HepG2 (cell line): ENCODE measurements at regions not wholly inside any gene's neighbourhood (a gene's known extent, or its start where the extent isn't known, plus 50 kb on each side); places are given as distances from the start of the nearest gene placed in this dataset.

ENCODE experiments used
- ATM ChIP-seq: fragments of 450-650 bp; IDR thresholded peaks from 2 replicates; pipeline ENCODE4 v1.7.1; 2017; ENCODE audit warnings: mild to moderate bottlenecking, borderline replicate concordance
- CBX2 ChIP-seq, 2 experiments: fragments of 200-600 bp in 1 of 2; sonication (generic); formaldehyde crosslinking in 1 of 2; IDR thresholded peaks; 2 replicates each; pipeline versions ENCODE4 v1.7.0 to v1.8.1; 2018 to 2022; ENCODE audit warnings: low read depth in 2 of 2, low read length in 1 of 2, mild to moderate bottlenecking in 1 of 2, missing genetic modification reagents in 1 of 2
- FOXP1 ChIP-seq, 2 experiments: fragments of 450-650 bp in 1 of 2; IDR thresholded peaks; 2 replicates each; pipeline ENCODE4 v1.6.1; 2017 to 2018; ENCODE audit warnings: antibody characterized with exemption in 1 of 2
- GTF2F1 ChIP-seq: fragments of 150-350 bp; IDR thresholded peaks from 2 replicates; pipeline ENCODE4 v1.6.1; 2014; ENCODE audit warnings: low read length
- HMG20A ChIP-seq: IDR thresholded peaks from 2 replicates; pipeline ENCODE4 v1.6.1; 2016; ENCODE audit warnings: borderline replicate concordance
- JUND ChIP-seq: sonication (generic); formaldehyde crosslinking; IDR thresholded peaks from 2 replicates; pipeline ENCODE4 v1.8.0; 2022; ENCODE audit warnings: mild to moderate bottlenecking, missing genetic modification reagents
- MTERF4 ChIP-seq: sonication (generic); formaldehyde crosslinking; IDR thresholded peaks from 2 replicates; pipeline ENCODE4 v1.8.0; 2023; ENCODE audit warnings: mild to moderate bottlenecking, missing genetic modification reagents
- MXI1 ChIP-seq: IDR thresholded peaks from 3 replicates; pipeline ENCODE4 v1.6.1; 2012; ENCODE audit warnings: low read depth, low read length, inconsistent platforms, borderline replicate concordance
- PAXIP1 ChIP-seq: sonication (generic); formaldehyde crosslinking; conservative IDR thresholded peaks from 2 replicates; pipeline ENCODE4 v1.4.0; 2020; ENCODE audit warnings: mild to moderate bottlenecking, missing genetic modification reagents, moderate library complexity
- SOX13 ChIP-seq, 3 experiments: fragments of 450-650 bp in 1 of 3; sonication (generic) in 1 of 3; formaldehyde crosslinking in 1 of 3; IDR thresholded peaks in 2 of 3; conservative IDR thresholded peaks in 1 of 3; 2 replicates each; pipeline versions ENCODE4 v1.5.0 to v1.6.1; 2016 to 2020; ENCODE audit warnings: antibody characterized with exemption in 1 of 3, mild to moderate bottlenecking in 1 of 3, missing compliant biosample characterization in 1 of 3, missing genetic modification reagents in 1 of 3, moderate library complexity in 1 of 3
- ZNF33A ChIP-seq: sonication (generic); formaldehyde crosslinking; IDR thresholded peaks from 2 replicates; pipeline ENCODE4 v1.5.1; 2020; ENCODE audit warnings: missing genetic modification reagents, mild to moderate bottlenecking, moderate library complexity, borderline replicate concordance
- TF ChIP-seq, protein P1 (sequence below): sonication (generic); formaldehyde crosslinking; IDR thresholded peaks from 2 replicates; pipeline ENCODE4 v1.5.1; 2020; ENCODE audit warnings: mild to moderate bottlenecking, missing genetic modification reagents, borderline replicate concordance
- TF ChIP-seq, protein P2 (sequence below): sonication (generic); formaldehyde crosslinking; conservative IDR thresholded peaks from 2 replicates; pipeline ENCODE4 v1.8.0; 2022; ENCODE audit warnings: mild to moderate bottlenecking, moderate library complexity, missing genetic modification reagents
- TF ChIP-seq, protein P3 (sequence below): sonication (generic); formaldehyde crosslinking; IDR thresholded peaks from 2 replicates; pipeline ENCODE4 v1.4.0; 2020; ENCODE audit warnings: missing genetic modification reagents

- TF ChIP-seq, protein P1, sequence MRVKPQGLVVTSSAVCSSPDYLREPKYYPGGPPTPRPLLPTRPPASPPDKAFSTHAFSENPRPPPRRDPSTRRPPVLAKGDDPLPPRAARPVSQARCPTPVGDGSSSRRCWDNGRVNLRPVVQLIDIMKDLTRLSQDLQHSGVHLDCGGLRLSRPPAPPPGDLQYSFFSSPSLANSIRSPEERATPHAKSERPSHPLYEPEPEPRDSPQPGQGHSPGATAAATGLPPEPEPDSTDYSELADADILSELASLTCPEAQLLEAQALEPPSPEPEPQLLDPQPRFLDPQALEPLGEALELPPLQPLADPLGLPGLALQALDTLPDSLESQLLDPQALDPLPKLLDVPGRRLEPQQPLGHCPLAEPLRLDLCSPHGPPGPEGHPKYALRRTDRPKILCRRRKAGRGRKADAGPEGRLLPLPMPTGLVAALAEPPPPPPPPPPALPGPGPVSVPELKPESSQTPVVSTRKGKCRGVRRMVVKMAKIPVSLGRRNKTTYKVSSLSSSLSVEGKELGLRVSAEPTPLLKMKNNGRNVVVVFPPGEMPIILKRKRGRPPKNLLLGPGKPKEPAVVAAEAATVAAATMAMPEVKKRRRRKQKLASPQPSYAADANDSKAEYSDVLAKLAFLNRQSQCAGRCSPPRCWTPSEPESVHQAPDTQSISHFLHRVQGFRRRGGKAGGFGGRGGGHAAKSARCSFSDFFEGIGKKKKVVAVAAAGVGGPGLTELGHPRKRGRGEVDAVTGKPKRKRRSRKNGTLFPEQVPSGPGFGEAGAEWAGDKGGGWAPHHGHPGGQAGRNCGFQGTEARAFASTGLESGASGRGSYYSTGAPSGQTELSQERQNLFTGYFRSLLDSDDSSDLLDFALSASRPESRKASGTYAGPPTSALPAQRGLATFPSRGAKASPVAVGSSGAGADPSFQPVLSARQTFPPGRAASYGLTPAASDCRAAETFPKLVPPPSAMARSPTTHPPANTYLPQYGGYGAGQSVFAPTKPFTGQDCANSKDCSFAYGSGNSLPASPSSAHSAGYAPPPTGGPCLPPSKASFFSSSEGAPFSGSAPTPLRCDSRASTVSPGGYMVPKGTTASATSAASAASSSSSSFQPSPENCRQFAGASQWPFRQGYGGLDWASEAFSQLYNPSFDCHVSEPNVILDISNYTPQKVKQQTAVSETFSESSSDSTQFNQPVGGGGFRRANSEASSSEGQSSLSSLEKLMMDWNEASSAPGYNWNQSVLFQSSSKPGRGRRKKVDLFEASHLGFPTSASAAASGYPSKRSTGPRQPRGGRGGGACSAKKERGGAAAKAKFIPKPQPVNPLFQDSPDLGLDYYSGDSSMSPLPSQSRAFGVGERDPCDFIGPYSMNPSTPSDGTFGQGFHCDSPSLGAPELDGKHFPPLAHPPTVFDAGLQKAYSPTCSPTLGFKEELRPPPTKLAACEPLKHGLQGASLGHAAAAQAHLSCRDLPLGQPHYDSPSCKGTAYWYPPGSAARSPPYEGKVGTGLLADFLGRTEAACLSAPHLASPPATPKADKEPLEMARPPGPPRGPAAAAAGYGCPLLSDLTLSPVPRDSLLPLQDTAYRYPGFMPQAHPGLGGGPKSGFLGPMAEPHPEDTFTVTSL (CRISPR knock-in tag), result peak; percentile 94; the same call in 1 of the 2 replicates
- TF ChIP-seq CBX2 (IDR thresholded peaks at IDR 0.05; ENCODE audit: low read depth, low read length), result no peak
- no peak for TF ChIP-seq CBX2 (CRISPR knock-in tag; IDR thresholded peaks at IDR 0.05; ENCODE audit: low read depth)
- peak; percentile 77 for TF ChIP-seq JUND (CRISPR knock-in tag)
- TF ChIP-seq MXI1, result no peak
- no peak for TF ChIP-seq FOXP1 (IDR thresholded peaks at IDR 0.05)
- peak; percentile 14; the same call in 1 of the 2 replicates for TF ChIP-seq FOXP1 (CRISPR knock-in tag; IDR thresholded peaks at IDR 0.05)
- TF ChIP-seq, protein P2, sequence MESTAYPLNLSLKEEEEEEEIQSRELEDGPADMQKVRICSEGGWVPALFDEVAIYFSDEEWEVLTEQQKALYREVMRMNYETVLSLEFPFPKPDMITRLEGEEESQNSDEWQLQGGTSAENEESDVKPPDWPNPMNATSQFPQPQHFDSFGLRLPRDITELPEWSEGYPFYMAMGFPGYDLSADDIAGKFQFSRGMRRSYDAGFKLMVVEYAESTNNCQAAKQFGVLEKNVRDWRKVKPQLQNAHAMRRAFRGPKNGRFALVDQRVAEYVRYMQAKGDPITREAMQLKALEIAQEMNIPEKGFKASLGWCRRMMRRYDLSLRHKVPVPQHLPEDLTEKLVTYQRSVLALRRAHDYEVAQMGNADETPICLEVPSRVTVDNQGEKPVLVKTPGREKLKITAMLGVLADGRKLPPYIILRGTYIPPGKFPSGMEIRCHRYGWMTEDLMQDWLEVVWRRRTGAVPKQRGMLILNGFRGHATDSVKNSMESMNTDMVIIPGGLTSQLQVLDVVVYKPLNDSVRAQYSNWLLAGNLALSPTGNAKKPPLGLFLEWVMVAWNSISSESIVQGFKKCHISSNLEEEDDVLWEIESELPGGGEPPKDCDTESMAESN (CRISPR knock-in tag), result no peak
- no peak for TF ChIP-seq ATM
- TF ChIP-seq MTERF4 (CRISPR knock-in tag), result no peak
- TF ChIP-seq, protein P3, sequence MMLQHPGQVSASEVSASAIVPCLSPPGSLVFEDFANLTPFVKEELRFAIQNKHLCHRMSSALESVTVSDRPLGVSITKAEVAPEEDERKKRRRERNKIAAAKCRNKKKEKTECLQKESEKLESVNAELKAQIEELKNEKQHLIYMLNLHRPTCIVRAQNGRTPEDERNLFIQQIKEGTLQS (CRISPR knock-in tag), result peak; percentile 58; the same call in 1 of the 2 replicates
- TF ChIP-seq SOX13 (IDR thresholded peaks at IDR 0.05), result no peak
- TF ChIP-seq SOX13 (CRISPR knock-in tag; conservative IDR thresholded peaks at IDR 0.05 in 1 of 2, IDR thresholded peaks at IDR 0.05 in 1 of 2), result peak in 1 of 2 experiments; percentile 18; a peak in 1 of 4 replicates
- peak; percentile 74 for TF ChIP-seq PAXIP1 (CRISPR knock-in tag)
- TF ChIP-seq HMG20A (CRISPR knock-in tag), result peak; percentile 59; the same call in 1 of the 2 replicates
- no peak for TF ChIP-seq GTF2F1
- TF ChIP-seq ZNF33A (CRISPR knock-in tag), result no peak
Observed at GRCh38 chr12:60451457-60451856, 855.6 kb downstream of the SLC16A7 start (continued).
